Activated naive CD8-positive, alpha-beta T cell treated with anti-CD3 and anti-CD28 coated beads, Interleukin-2, amount 50 U/mL, for 24 hours (primary cell): ENCODE measurements at regions not wholly inside any gene's neighbourhood (a gene's known extent, or its start where the extent isn't known, plus 50 kb on each side); places are given as distances from the start of the nearest gene placed in this dataset.
A peak's percentile ranks its signal among the peaks of the same experiment; 100 is the strongest.
"Not testable (repeated sequence)": the region's sequence is repeated elsewhere in the genome, so short reads cannot be mapped to it uniquely, and the experiment has no call there.

Experiments
- ATAC-seq: fragments of 150-1000 bp; cut with Tn5 transposase; one replicate; pipeline ENCODE4 v1.10.0; 2021
- DNase-seq: peaks from one replicate; pipeline ENCODE4 v3.0.0; 2021
- H3K27ac Mint-ChIP-seq: one replicate; pipeline ENCODE4 v1.8.0; 2021; ENCODE audit warnings: mild to moderate bottlenecking, mixed read lengths
- H3K27me3 Mint-ChIP-seq: one replicate; pipeline ENCODE4 v1.8.0; 2021; ENCODE audit warnings: mixed read lengths
- H3K36me3 Mint-ChIP-seq: one replicate; pipeline ENCODE4 v1.8.0; 2021; ENCODE audit warnings: low read depth, mixed read lengths
- H3K4me1 Mint-ChIP-seq: one replicate; pipeline ENCODE4 v1.8.0; 2021; ENCODE audit warnings: mixed read lengths
- H3K4me3 Mint-ChIP-seq: one replicate; pipeline ENCODE4 v1.8.0; 2021; ENCODE audit warnings: mild to moderate bottlenecking, moderate library complexity, mixed read lengths
- H3K9me3 Mint-ChIP-seq: one replicate; pipeline ENCODE4 v1.8.0; 2021; ENCODE audit warnings: mixed read lengths

- peaks cover 75% of the 10 kb centered on the region for H3K4me1 Mint-ChIP-seq
- no peak for ATAC-seq
- no peaks in the 10 kb centered on the region for H3K36me3 Mint-ChIP-seq
- no peak overlapping the region for H3K27ac Mint-ChIP-seq
- no peaks in the 10 kb centered on the region for H3K27me3 Mint-ChIP-seq
- DNase-seq = no peak
- no peaks in the 10 kb centered on the region for H3K9me3 Mint-ChIP-seq
- no peak overlapping the region for H3K4me3 Mint-ChIP-seq
Observed at GRCh38 chr14:98203421-98203820, 1068.6 kb downstream of the BCL11B start.

DNA sequence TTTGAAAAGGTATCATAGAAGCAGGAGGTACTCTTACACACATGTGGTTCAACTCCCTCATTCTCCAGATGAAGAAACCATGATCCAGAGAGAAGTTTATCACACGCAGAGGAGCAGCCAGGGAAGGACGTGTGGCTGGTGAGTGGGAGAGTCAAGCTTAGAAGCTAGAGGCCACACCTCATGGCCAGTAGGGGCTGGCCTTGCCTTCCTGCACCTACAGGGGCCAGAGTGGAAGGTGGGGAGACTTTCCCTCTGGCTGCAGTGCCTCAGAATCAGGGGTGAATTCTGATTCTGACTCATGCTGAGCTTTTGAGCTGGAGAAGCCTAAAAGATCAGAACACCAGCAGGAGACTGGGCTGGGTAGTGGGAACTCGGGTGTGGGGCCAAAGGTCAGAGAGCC lies 1067.9 kb downstream of the BCL11B start:
- H3K27ac Mint-ChIP-seq = peak overlapping the region; percentile 33
- DNase-seq = no peak
- H3K4me1 Mint-ChIP-seq = peaks cover 75% of the 10 kb centered on the region
- no peaks in the 10 kb centered on the region for H3K27me3 Mint-ChIP-seq
- H3K36me3 Mint-ChIP-seq = no peaks in the 10 kb centered on the region
- H3K4me3 Mint-ChIP-seq = peak overlapping the region; percentile 46
- H3K9me3 Mint-ChIP-seq = no peaks in the 10 kb centered on the region
- ATAC-seq = no peak

- ATAC-seq (no peak), DNase-seq (no peak)
- Mint-ChIP-seq H3K4me3 (no peak overlapping the region), H3K27me3 (no peaks in the 10 kb centered on the region), H3K36me3 (no peaks in the 10 kb centered on the region), H3K27ac (no peak overlapping the region), H3K4me1 (peaks cover 91% of the 10 kb centered on the region), H3K9me3 (peaks cover 7% of the 10 kb centered on the region)
Observed at GRCh38 chr14:98207415-98207814, 1064.6 kb downstream of the BCL11B start.

DNA sequence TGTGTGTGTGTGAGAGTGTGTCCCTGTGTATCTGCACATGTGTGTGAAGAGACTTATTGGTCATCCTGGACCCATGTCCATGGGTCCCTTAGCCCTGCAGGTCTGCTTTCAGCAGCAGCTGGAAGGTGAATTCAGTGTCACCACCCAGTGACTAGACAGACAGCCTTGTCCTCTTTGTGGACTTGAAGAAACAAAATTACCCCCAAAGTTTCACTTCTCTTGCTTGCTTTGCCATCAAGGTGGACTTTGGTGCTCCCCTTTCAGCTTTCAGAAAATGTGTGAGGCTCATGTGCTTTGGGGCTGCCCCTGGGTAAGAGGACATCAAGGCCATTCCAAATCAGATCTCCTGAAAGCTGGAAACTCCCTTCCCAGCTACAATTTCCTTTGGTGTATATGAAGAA lies 1063.8 kb downstream of the BCL11B start:
- Mint-ChIP-seq H3K36me3 (no peaks in the 10 kb centered on the region), H3K4me1 (peaks cover 90% of the 10 kb centered on the region), H3K4me3 (no peak overlapping the region)

DNA sequence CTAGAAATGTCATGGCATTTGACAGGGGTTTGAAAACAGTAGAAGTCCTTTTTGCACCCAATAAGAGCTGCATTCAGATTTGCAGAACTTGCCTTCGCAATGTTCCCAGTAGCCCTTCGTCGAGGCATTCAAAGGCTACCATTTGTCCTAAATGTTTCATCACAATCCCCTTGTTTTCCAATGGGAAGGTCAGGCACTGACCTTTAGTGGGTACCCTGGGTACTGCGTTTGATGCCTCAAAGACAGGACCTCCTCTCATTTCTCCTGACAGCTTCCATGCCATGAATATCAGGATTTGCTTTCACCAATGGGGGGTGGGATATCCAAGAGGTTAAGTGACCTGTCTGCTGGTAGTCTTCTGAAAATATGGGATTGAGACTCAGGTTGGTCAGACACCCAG lies 1063.1 kb downstream of the BCL11B start:
- H3K9me3 Mint-ChIP-seq = peaks cover 7% of the 10 kb centered on the region
- DNase-seq = no peak
- no peaks in the 10 kb centered on the region for H3K36me3 Mint-ChIP-seq
- no peak overlapping the region for H3K4me3 Mint-ChIP-seq
- H3K27ac Mint-ChIP-seq = peak overlapping the region; percentile 79
- no peak for ATAC-seq
- H3K27me3 Mint-ChIP-seq = no peaks in the 10 kb centered on the region
- H3K4me1 Mint-ChIP-seq = peaks cover 83% of the 10 kb centered on the region

More for the DNA sequence above, 1063.8 kb downstream of the BCL11B start:
- no peak for DNase-seq
- peak overlapping the region; percentile 79 for H3K27ac Mint-ChIP-seq
- no peak for ATAC-seq
- no peaks in the 10 kb centered on the region for H3K27me3 Mint-ChIP-seq
- H3K9me3 Mint-ChIP-seq = peaks cover 7% of the 10 kb centered on the region

DNA sequence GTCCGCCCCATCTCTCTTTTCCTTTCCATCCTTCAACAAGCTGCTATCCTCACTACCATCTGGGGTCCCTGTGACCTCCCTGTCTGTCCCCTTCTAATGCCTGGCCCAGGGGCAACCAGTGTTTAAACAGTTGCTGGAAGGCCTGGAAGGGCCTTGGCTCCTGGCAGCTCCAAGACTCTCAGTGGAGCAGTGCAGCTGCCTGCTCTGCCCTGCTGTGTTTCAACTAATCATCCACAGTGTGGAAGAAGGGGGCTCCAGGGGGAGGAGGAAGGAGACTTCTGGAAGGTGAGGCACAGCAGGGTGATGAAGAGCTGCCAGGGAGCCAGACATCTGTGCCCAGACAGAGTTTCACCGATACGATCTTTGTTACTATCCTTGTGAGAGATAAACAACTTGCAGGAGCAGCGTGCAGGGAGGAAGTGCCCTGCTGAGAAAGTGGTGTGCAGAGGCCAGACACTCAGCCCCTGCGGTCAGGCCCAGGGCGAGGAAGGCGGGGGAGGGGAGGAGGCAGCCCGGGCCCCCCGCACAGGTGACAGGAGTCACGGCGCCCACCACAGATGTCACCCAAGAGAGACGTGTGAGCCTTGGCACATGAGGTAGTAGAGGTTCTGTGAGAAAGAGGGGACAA lies 1061.8 kb downstream of the BCL11B start:
- no peaks in the 10 kb centered on the region for H3K27me3 Mint-ChIP-seq
- ATAC-seq = peak; percentile 71
- DNase-seq = peak; percentile 65
- H3K9me3 Mint-ChIP-seq = peaks cover 7% of the 10 kb centered on the region
- no peaks in the 10 kb centered on the region for H3K36me3 Mint-ChIP-seq
- H3K4me1 Mint-ChIP-seq = peaks cover 77% of the 10 kb centered on the region
- peak overlapping the region; percentile 76 for H3K27ac Mint-ChIP-seq
- H3K4me3 Mint-ChIP-seq = peak overlapping the region; percentile 67

- no peaks in the 10 kb centered on the region for H3K9me3 Mint-ChIP-seq
- H3K4me3 Mint-ChIP-seq = no peak overlapping the region
- ATAC-seq = no peak
- no peak overlapping the region for H3K27ac Mint-ChIP-seq
- no peak for DNase-seq
- H3K27me3 Mint-ChIP-seq = no peaks in the 10 kb centered on the region
- peaks cover 21% of the 10 kb centered on the region for H3K4me1 Mint-ChIP-seq
- no peaks in the 10 kb centered on the region for H3K36me3 Mint-ChIP-seq
Observed at GRCh38 chr14:98217530-98217929, 1054.5 kb downstream of the BCL11B start.

GRCh38 chr14:98218218-98218617 lies 1053.8 kb downstream of the BCL11B start:
- Mint-ChIP-seq H3K27ac (no peak overlapping the region), H3K9me3 (peaks cover 2% of the 10 kb centered on the region), H3K4me1 (peaks cover 28% of the 10 kb centered on the region), H3K27me3 (no peaks in the 10 kb centered on the region), H3K36me3 (peaks cover under 1% of the 10 kb centered on the region), H3K4me3 (no peak overlapping the region)
- no peak for DNase-seq
- ATAC-seq = no peak

GRCh38 chr14:98219638-98220037 lies 1052.4 kb downstream of the BCL11B start:
- Mint-ChIP-seq H3K27ac (no peak overlapping the region), H3K4me1 (peaks cover 35% of the 10 kb centered on the region), H3K9me3 (peaks cover 4% of the 10 kb centered on the region), H3K4me3 (no peak overlapping the region), H3K36me3 (peaks cover 4% of the 10 kb centered on the region), H3K27me3 (no peaks in the 10 kb centered on the region)
- DNase-seq = no peak
- ATAC-seq = peak; percentile 87

DNA sequence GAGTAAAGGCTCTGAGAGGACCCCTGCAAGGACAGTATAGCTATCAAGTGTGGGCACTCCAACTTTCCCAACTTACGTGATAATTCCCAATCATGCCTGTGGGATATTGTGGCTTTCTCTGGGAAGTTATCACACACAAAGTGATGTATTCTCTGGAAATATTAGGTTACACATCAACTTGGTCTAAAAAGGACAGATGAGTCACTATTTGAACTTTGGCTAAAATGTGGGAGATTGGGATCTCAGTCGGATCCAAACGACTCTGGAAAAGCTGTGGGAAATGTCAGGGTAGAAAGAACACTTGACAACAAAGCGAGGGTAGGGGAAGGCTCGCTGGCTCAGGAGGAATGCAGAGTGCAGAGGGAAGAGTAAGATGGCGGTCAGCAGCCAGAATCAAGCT lies 1048.9 kb downstream of the BCL11B start:
- peaks cover 60% of the 10 kb centered on the region for H3K4me1 Mint-ChIP-seq
- peaks cover 9% of the 10 kb centered on the region for H3K36me3 Mint-ChIP-seq
- no peak for DNase-seq
- peak overlapping the region; percentile 17 for H3K4me3 Mint-ChIP-seq
- no peak for ATAC-seq
- peaks cover 13% of the 10 kb centered on the region for H3K9me3 Mint-ChIP-seq
- H3K27me3 Mint-ChIP-seq = no peaks in the 10 kb centered on the region
- peak overlapping the region; percentile 86 for H3K27ac Mint-ChIP-seq

- Mint-ChIP-seq H3K4me1 (peaks cover 66% of the 10 kb centered on the region), H3K27ac (peak overlapping the region; percentile 86), H3K9me3 (peaks cover 13% of the 10 kb centered on the region), H3K4me3 (peak overlapping the region; percentile 17)
- H3K27me3 Mint-ChIP-seq, DNase-seq, H3K36me3 Mint-ChIP-seq: not testable (repeated sequence)
- peak; percentile 42 for ATAC-seq
Observed at GRCh38 chr14:98223710-98224109, 1048.3 kb downstream of the BCL11B start.

GRCh38 chr14:98226411-98226810 lies 1045.6 kb downstream of the BCL11B start:
- Mint-ChIP-seq H3K27ac (peak overlapping the region; percentile 86), H3K27me3 (no peaks in the 10 kb centered on the region), H3K9me3 (peaks cover 14% of the 10 kb centered on the region), H3K36me3 (peaks cover 9% of the 10 kb centered on the region), H3K4me3 (no peak overlapping the region), H3K4me1 (peaks cover 81% of the 10 kb centered on the region)
- DNase-seq (no peak), ATAC-seq (no peak)

DNA sequence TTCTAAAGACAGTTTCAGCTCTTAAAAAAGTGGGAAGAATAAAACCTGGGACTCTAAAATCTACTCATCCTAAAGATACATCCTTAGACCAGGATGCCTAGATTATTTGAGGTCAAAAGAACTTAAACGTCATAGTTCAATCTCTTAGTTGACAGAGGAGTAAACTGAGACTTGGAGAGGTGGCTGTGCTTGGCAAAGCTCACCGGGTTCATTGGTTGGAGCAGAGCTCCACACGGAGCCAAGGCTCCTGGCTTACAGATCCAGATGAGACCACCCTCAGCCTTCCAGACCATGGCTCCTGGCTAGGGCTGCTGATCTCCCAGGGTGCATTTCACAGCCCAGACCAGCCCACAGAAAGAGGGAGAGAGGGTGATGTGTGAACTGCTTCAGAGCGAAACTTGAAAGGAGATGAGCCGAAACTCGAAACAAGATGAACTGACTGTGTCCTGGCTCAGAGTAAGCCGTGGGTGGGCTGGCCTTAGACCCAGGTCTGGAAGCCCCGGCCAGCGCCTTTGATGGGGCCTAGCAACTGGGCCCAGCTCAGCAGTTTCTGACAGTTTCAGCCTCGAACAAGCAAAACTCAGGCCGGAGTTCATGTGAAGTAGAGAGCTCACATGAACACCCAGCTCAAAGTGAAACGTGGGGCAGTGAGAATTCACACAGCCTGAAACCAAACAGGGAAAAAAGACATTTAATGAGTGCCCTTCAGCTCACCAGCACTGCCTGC lies 1044.8 kb downstream of the BCL11B start:
- H3K4me1 Mint-ChIP-seq = peaks cover 83% of the 10 kb centered on the region
- peak overlapping the region; percentile 55 for H3K4me3 Mint-ChIP-seq
- ATAC-seq (peak; percentile 87), DNase-seq (peak; percentile 56)
- H3K9me3 Mint-ChIP-seq = peaks cover 18% of the 10 kb centered on the region
- peaks cover 9% of the 10 kb centered on the region for H3K36me3 Mint-ChIP-seq
- peak overlapping the region; percentile 86 for H3K27ac Mint-ChIP-seq
- no peaks in the 10 kb centered on the region for H3K27me3 Mint-ChIP-seq

DNA sequence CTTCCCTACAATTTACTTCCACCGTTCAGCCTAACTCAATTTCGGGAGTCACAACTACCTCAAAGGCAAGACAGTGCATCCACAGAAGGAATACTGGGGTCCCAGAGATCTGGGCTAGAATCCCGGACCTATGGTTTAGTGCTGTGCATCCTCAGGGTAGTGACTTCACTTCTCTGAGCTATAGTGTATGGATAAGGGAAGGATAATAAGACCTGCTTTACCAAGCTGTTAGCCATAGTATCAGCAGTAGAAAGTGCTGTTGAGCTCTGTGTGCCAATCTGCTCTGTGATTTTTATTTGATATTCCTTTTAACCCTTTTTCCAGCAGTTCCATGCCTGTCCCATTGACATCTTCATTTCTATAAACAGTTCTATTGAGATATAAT lies 1044.3 kb downstream of the BCL11B start:
- Mint-ChIP-seq H3K27ac (peak overlapping the region; percentile 86), H3K27me3 (no peaks in the 10 kb centered on the region), H3K4me1 (peaks cover 80% of the 10 kb centered on the region)

DNA sequence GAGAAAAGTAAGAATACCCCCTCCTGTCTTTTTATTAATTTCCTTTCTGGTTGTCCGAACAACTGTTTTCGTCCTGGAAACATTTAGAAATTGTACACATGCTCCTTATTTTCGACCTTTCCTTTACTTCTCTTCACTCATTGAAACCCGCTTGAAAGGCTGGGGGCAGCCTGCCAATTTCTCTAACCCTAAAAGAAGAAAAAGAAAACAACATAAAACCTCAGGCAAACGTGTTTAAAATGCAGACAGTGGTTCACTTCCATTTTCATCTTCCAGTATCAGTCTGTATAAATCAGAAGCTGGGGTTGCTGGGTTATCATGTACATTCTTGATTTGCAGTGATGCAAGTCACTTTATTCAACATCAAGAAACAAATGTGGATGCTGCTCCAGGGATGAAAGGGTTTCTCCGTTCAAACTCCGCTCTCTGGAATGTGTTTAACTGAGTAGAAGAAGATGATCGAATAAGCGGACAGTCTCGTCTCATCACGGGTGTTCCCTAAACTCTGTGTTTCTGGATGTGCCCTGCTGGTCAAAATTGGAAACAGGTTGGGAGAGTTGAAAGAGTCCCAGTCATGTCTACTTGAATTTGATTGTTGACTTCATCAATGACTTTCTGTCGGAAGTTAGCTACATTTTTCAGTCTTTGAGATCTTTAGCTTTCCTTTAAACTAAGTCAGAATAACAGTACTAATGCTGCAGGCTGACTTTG lies 1042.2 kb downstream of the BCL11B start:
- Mint-ChIP-seq H3K4me1 (peaks cover 78% of the 10 kb centered on the region), H3K36me3 (peaks cover 5% of the 10 kb centered on the region), H3K9me3 (peaks cover 15% of the 10 kb centered on the region), H3K27ac (peak overlapping the region; percentile 80), H3K4me3 (peak overlapping the region; percentile 69), H3K27me3 (no peaks in the 10 kb centered on the region)
- no peak for ATAC-seq
- DNase-seq = no peak

More for the DNA sequence above, 1044.3 kb downstream of the BCL11B start:
- no peak for ATAC-seq
- H3K36me3 Mint-ChIP-seq = peaks cover 9% of the 10 kb centered on the region
- peak overlapping the region; percentile 55 for H3K4me3 Mint-ChIP-seq
- peaks cover 18% of the 10 kb centered on the region for H3K9me3 Mint-ChIP-seq
- no peak for DNase-seq
